K562 (cell line): ENCODE measurements at regions not wholly inside any gene's neighbourhood (a gene's known extent, or its start where the extent isn't known, plus 50 kb on each side); places are given as distances from the start of the nearest gene placed in this dataset.

ENCODE experiments used
- ATAC-seq: fragments of 200-7000 bp; cut with Tn5 transposase; 3 replicates; pipeline ENCODE4 v1.9.1; 2020; ENCODE audit warnings: moderate library complexity
- BruUV-seq: library from RNA; stranded (reverse); fragments of 400-500 nt; replicated peaks from 2 replicates; lab custom pipeline; 2021; lab: Mats Ljungman, UMichigan
- CTCF ChIA-PET: fragments of 300-600 bp; formaldehyde crosslinking; extraction: SDS; loops from one replicate; lab custom pipeline; 2021; ENCODE audit warnings: low intra/inter-chr PET ratio; lab: Yijun Ruan, JAX
- POLR2A ChIA-PET: fragments of 300-600, 350-650 bp; sonication (Branson Sonifier 250); formaldehyde crosslinking; extraction: SDS; loops from one replicate; lab custom pipeline; 2021; ENCODE audit warnings: antibody characterized with exemption, inconsistent platforms; lab: Yijun Ruan, JAX
- DNase-seq, 4 experiments: peaks; one replicate each; pipeline versions ENCODE4 v3.0.0 to v3.0.0-alpha.2; 2011 to 2018; ENCODE audit warnings: low spot score in 3 of 4, mixed read lengths in 3 of 4; ENCODE audit errors: extremely low read depth in 1 of 4
- FAIRE-seq: peaks from 2 replicates; lab custom pipeline; 2011; peaks lifted over from hg19 to GRCh38; lab: Jason Lieb, UNC
- H2AFZ ChIP-seq: 2 replicates; pipeline ENCODE4 v1.6.0; 2011; ENCODE audit warnings: low read depth, low read length, control low read depth, inconsistent platforms
- H3K27ac ChIP-seq: fragments of 200-600 bp; 3 replicates; pipeline ENCODE4 v1.8.0; 2011; ENCODE audit warnings: low read depth, mild to moderate bottlenecking, control low read depth, inconsistent platforms, low read length, moderate library complexity, mixed read lengths; ENCODE audit errors: extremely low read depth
- H3K27me3 ChIP-seq, 2 experiments: fragments of 300-600 bp in 1 of 2; 2 replicates in 1 of 2; 3 replicates in 1 of 2; pipeline versions ENCODE4 v1.6.0 to v1.8.0; 2011; ENCODE audit warnings: inconsistent platforms in 2 of 2, low read length in 2 of 2, mild to moderate bottlenecking in 1 of 2, mixed read lengths in 1 of 2, moderate library complexity in 1 of 2; ENCODE audit not compliant: control insufficient read depth in 2 of 2, insufficient read depth in 2 of 2
- H3K36me3 ChIP-seq: fragments of 300-600 bp; 3 replicates; pipeline ENCODE4 v1.8.0; 2011; ENCODE audit warnings: mild to moderate bottlenecking, low read length, inconsistent platforms; ENCODE audit not compliant: control insufficient read depth, insufficient read depth
- H3K4me1 ChIP-seq, 2 experiments: fragments of 200-600 bp in 1 of 2; replicated peaks in 1 of 2; 2 replicates in 1 of 2; 3 replicates in 1 of 2; pipeline versions ENCODE4 v1.5.1 to v1.8.0; 2011; ENCODE audit warnings: inconsistent platforms in 2 of 2, low read length in 2 of 2, mild to moderate bottlenecking in 1 of 2, mixed read lengths in 1 of 2, moderate library complexity in 1 of 2; ENCODE audit not compliant: control insufficient read depth in 2 of 2, insufficient read depth in 2 of 2
- H3K4me2 ChIP-seq: 2 replicates; pipeline ENCODE4 v1.6.1; 2011; ENCODE audit warnings: low read length, control low read depth, inconsistent platforms, mixed read lengths; ENCODE audit not compliant: insufficient read depth
- H3K4me3 ChIP-seq: fragments of 200-600 bp; sonication (generic), shearing (Covaris generic); 2 replicates; pipeline ENCODE4 v1.5.1; 2016; ENCODE audit warnings: control low read depth, inconsistent platforms
- H3K79me2 ChIP-seq: fragments of 200-600 bp; 3 replicates; pipeline ENCODE4 v1.8.0; 2011; ENCODE audit warnings: low read length, inconsistent platforms; ENCODE audit not compliant: control insufficient read depth, insufficient read depth
- H3K9ac ChIP-seq, 2 experiments: 2 replicates each; pipeline versions ENCODE4 v1.6.0 to v1.6.1; 2011; ENCODE audit warnings: low read depth in 2 of 2, low read length in 2 of 2, control low read depth in 1 of 2, inconsistent platforms in 1 of 2, mild to moderate bottlenecking in 1 of 2, mixed read lengths in 1 of 2; ENCODE audit not compliant: insufficient read depth in 1 of 2
- H3K9me1 ChIP-seq: one replicate; pipeline ENCODE4 v1.6.0; 2011; ENCODE audit warnings: inconsistent platforms, mild to moderate bottlenecking, low read length, moderate library complexity; ENCODE audit not compliant: control insufficient read depth, insufficient read depth
- H3K9me3 ChIP-seq: replicated peaks from 2 replicates; pipeline ENCODE4 v1.5.1; 2011; ENCODE audit warnings: low read depth, low read length, inconsistent platforms; ENCODE audit not compliant: control insufficient read depth, insufficient read depth
- H4K20me1 ChIP-seq: replicated peaks from 2 replicates; pipeline ENCODE4 v1.6.1; 2011; ENCODE audit warnings: low read length, inconsistent platforms, mixed read lengths; ENCODE audit not compliant: control insufficient read depth, insufficient read depth
- CBFA2T2 ChIP-seq: fragments of 450-650 bp; conservative IDR thresholded peaks from 2 replicates; pipeline ENCODE4 v1.6.1; 2017; ENCODE audit warnings: mild to moderate bottlenecking
- ETS2 ChIP-seq: IDR thresholded peaks from 2 replicates; pipeline ENCODE4 v1.6.1; 2016; ENCODE audit warnings: borderline replicate concordance, missing genetic modification characterization, mild to moderate bottlenecking, moderate library complexity, missing compliant biosample characterization; ENCODE audit not compliant: poor library complexity, severe bottlenecking
- EZH2 ChIP-seq: IDR thresholded peaks from 2 replicates; pipeline ENCODE4 v1.6.1; 2012; ENCODE audit warnings: low read depth, mild to moderate bottlenecking, inconsistent platforms, low read length, borderline replicate concordance
- ILF3 ChIP-seq: fragments of 450-650 bp; IDR thresholded peaks from 2 replicates; pipeline ENCODE4 v1.6.1; 2018; ENCODE audit warnings: antibody characterized with exemption, mild to moderate bottlenecking, moderate library complexity, borderline replicate concordance
- NCOA4 ChIP-seq: fragments of 450-650 bp; IDR thresholded peaks from 2 replicates; pipeline ENCODE4 v1.6.1; 2018; ENCODE audit warnings: mild to moderate bottlenecking; ENCODE audit not compliant: partially characterized antibody
- RBBP5 ChIP-seq: fragments of 200-600 bp; sonication (generic); IDR thresholded peaks from 2 replicates; pipeline ENCODE4 v1.6.1; 2012; ENCODE audit warnings: borderline replicate concordance, mild to moderate bottlenecking, low read length, control low read depth, inconsistent platforms; ENCODE audit not compliant: insufficient read depth, poor library complexity, severe bottlenecking
- TRIM24 ChIP-seq, 2 experiments: fragments of 450-650 bp; IDR thresholded peaks; 2 replicates each; pipeline ENCODE4 v1.6.1; 2016
- WGBS: fragments of 100-300 bp; shearing (Covaris generic); methylation state at CpG from one replicate; pipeline ENCODE4 v1.1.6; 2016; ENCODE audit warnings: low coverage, mixed read lengths; ENCODE audit not compliant: insufficient coverage; ENCODE audit errors: missing lambda C conversion rate; 5-methylcytosine and 5-hydroxymethylcytosine counted together
- in situ Hi-C: fragments of 300-500 bp; cut with MboI; formaldehyde crosslinking; loops from 4 replicates; pipeline ENCODE4 v1.15.0; 2018; ENCODE audit warnings: inconsistent platforms, mixed read lengths
- intact Hi-C: fragments of 100-400 bp; cut with micrococcal nuclease; formaldehyde crosslinking; loops from 2 replicates; pipeline ENCODE4 v1.14.2; 2022

DNA sequence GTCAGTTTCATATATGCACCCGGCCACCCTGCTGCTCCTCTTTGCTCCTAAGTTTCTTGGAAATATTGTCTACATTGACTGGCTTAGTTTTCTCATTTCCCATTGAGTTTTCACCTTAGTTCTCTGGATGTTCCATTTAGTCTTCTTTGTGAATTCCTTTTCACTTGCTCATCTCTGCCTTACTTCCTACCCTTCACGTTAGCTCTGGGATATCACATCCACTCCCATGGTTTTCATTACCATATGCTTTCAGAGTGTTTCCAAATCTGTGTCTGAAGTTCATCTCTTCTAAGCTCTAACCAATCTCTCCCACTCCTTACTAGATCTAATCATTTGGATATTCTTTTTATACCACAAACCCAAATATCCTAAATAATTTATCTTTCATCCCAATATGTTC, 226.4 kb downstream of the FAM76B start:
- DNase-seq (no peak), FAIRE-seq (no peak), ATAC-seq (no peak)
- H2AFZ ChIP-seq = no peak overlapping the region
- no peaks in the 10 kb centered on the region for H3K36me3 ChIP-seq
- H3K27me3 ChIP-seq = no peaks in the 10 kb centered on the region; a peak in 1 of 5 replicates
- no peak overlapping the region for H3K9ac ChIP-seq
- ChIA-PET POLR2A (interaction anchor here (0.7 to 1.9 kb wide), 6 partner anchors 8 to 20 kb away, joined by 4 to 10 read pairs (median 4); no protein-coding TSS in a partner anchor), CTCF (no interaction called here)
- BruUV-seq = no TSS peak
- TF ChIP-seq ETS2 (tag) (no peak), NCOA4 (no peak), EZH2 (no peak), TRIM24 (IDR thresholded peaks at IDR 0.05) (no peak), ILF3 (no peak), RBBP5 (no peak), CBFA2T2 (no peak)
- no peak overlapping the region for H3K27ac ChIP-seq
- no peaks in the 10 kb centered on the region for H3K9me1 ChIP-seq
- H3K79me2 ChIP-seq = no peaks in the 10 kb centered on the region
- no peaks in the 10 kb centered on the region for H4K20me1 ChIP-seq
- H3K4me3 ChIP-seq = no peak overlapping the region
- H3K9me3 ChIP-seq = no peaks in the 10 kb centered on the region
- WGBS = 5% methylated on average over 2 of the region's 2 CpGs
- no peak overlapping the region for H3K4me2 ChIP-seq
- intact Hi-C loops (no loop called here), in situ Hi-C loops (no loop called here)
- peaks cover 0 to 3% of the 10 kb centered on the region in 2 experiments; a peak in 2 of 5 replicates for H3K4me1 ChIP-seq
